GM12873 (cell line): ENCODE measurements at regions not wholly inside any gene's neighbourhood (a gene's known extent, or its start where the extent isn't known, plus 50 kb on each side); places are given as distances from the start of the nearest gene placed in this dataset.

Experiments used
- CTCF ChIP-seq: IDR thresholded peaks from 2 replicates; pipeline ENCODE4 v1.5.1; 2012; ENCODE audit warnings: low read depth, mild to moderate bottlenecking, moderate library complexity, low read length, control low read depth; ENCODE audit not compliant: insufficient read depth; ENCODE audit errors: missing control alignments

GRCh38 chrX:74147439-74147838, 156.5 kb upstream of the ZCCHC13 start:
- TF ChIP-seq CTCF: no peak

- TF ChIP-seq CTCF: no peak
These were observed 165.0 kb upstream of the ZCCHC13 start for GRCh38 chrX:74138943-74139342.

GRCh38 chrX:74133156-74133796, 170.7 kb upstream of the ZCCHC13 start:
- TF ChIP-seq CTCF: peak; percentile 73

GRCh38 chrX:74132280-74132679, 171.7 kb upstream of the ZCCHC13 start:
- TF ChIP-seq CTCF: no peak

- TF ChIP-seq CTCF: no peak
These were observed 184.7 kb upstream of the ZCCHC13 start for GRCh38 chrX:74119016-74119910.

- no peak for TF ChIP-seq CTCF
These were observed 185.7 kb upstream of the ZCCHC13 start for GRCh38 chrX:74117962-74118902.
